ENCODE measurements at regions not wholly inside any gene's neighbourhood (a gene's known extent, or its start where the extent isn't known, plus 50 kb on each side); places are given as distances from the start of the nearest gene placed in this dataset.

DNA sequence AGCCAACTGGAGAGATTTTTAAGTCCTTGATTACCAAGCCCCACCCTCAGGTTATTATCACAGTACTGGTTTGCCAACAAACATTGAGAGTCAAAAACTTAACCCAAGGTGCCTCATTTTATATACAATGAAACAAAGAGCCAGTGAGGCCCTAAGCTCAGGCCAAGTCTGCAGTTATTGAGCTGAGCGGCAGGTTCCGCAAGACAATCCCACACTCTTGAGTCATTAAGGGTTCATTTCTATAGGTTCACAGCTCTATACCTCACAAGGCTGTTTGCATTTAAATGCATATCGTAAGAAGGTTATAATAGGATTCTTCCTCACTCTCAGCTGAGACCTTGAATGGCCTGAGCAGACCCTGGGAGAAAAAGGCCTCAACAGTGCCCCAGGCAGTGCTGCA lies 268.4 kb upstream of the RGPD4 start:
- no peak overlapping the region for H2AFZ ChIP-seq (ENCODE audit: low read depth, low read length)
- no peaks in the 10 kb centered on the region for H3K27me3 ChIP-seq (ENCODE audit: insufficient read depth, low read depth, low read length)
- no peaks in the 10 kb centered on the region for H4K20me1 ChIP-seq (ENCODE audit: insufficient read depth)
- no peak overlapping the region for H3K9ac ChIP-seq (ENCODE audit: low read length)
- H3K9me2 ChIP-seq (ENCODE audit: insufficient read depth, low read length), result no peaks in the 10 kb centered on the region
- no peak overlapping the region for H3K4me3 ChIP-seq (ENCODE audit: low read length)
- H3K36me3 ChIP-seq (ENCODE audit: insufficient read depth, low read length), result no peaks in the 10 kb centered on the region
- no peaks in the 10 kb centered on the region for H3F3A ChIP-seq (ENCODE audit: insufficient read depth, low read length, poor library complexity, severe bottlenecking)
- TF ChIP-seq EP300 (conservative IDR thresholded peaks at IDR 0.05; ENCODE audit: poor library complexity, severe bottlenecking), result no peak
- no peak overlapping the region for H3K27ac ChIP-seq (ENCODE audit: low read length)
- no peaks in the 10 kb centered on the region for H3K79me2 ChIP-seq (replicated peaks; ENCODE audit: insufficient read depth, low read length)
- no peaks in the 10 kb centered on the region for H3K9me3 ChIP-seq (ENCODE audit: low read length)
- H3K4me2 ChIP-seq (ENCODE audit: low read length), result no peak overlapping the region

DNA sequence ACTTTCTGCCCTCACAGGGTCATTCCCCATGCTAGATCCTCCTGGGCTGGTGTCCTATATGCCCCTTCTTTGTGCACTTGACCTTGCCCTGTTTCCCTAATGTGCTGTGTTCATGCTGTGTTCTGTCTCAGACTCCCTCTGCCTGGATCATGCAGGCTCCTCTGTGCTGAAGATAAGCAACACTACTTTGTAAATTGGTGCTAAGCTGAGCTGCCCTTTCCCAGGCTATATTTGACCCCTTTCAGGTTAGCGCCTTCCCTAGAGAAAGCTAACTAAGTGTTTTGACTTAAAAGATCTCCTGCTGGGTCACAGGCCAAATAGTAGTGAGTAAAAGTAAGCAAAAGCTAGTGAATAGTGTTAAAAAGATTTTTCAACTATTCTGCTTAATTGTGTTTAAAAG lies 257.2 kb upstream of the RGPD4 start:
- no peak overlapping the region for H3K4me3 ChIP-seq (ENCODE audit: low read length)
- H3K4me2 ChIP-seq (ENCODE audit: low read length), result no peak overlapping the region
- no peaks in the 10 kb centered on the region for H3K27me3 ChIP-seq (ENCODE audit: insufficient read depth, low read depth, low read length)
- H3K9me3 ChIP-seq (ENCODE audit: low read length), result no peaks in the 10 kb centered on the region
- TF ChIP-seq MXI1 (conservative IDR thresholded peaks at IDR 0.05; ENCODE audit: poor library complexity, severe bottlenecking), result no peak
- no peak for TF ChIP-seq POLR2AphosphoS5 (IDR thresholded peaks at IDR 0.05)
- no peak for TF ChIP-seq SMC3 (conservative IDR thresholded peaks at IDR 0.05; ENCODE audit: poor library complexity)
- TF ChIP-seq EZH2 (IDR thresholded peaks at IDR 0.05; ENCODE audit: borderline replicate concordance, insufficient read depth, low read length, poor library complexity, severe bottlenecking), result no peak
- no peak for TF ChIP-seq TAF1 (IDR thresholded peaks at IDR 0.05; ENCODE audit: low read depth)
- TF ChIP-seq, protein P1, sequence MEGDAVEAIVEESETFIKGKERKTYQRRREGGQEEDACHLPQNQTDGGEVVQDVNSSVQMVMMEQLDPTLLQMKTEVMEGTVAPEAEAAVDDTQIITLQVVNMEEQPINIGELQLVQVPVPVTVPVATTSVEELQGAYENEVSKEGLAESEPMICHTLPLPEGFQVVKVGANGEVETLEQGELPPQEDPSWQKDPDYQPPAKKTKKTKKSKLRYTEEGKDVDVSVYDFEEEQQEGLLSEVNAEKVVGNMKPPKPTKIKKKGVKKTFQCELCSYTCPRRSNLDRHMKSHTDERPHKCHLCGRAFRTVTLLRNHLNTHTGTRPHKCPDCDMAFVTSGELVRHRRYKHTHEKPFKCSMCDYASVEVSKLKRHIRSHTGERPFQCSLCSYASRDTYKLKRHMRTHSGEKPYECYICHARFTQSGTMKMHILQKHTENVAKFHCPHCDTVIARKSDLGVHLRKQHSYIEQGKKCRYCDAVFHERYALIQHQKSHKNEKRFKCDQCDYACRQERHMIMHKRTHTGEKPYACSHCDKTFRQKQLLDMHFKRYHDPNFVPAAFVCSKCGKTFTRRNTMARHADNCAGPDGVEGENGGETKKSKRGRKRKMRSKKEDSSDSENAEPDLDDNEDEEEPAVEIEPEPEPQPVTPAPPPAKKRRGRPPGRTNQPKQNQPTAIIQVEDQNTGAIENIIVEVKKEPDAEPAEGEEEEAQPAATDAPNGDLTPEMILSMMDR (IDR thresholded peaks at IDR 0.05; ENCODE audit: poor library complexity, severe bottlenecking), result no peak
- no peak for TF ChIP-seq EP300 (conservative IDR thresholded peaks at IDR 0.05; ENCODE audit: poor library complexity, severe bottlenecking)
- TF ChIP-seq RAD21 (conservative IDR thresholded peaks at IDR 0.05), result no peak
- TF ChIP-seq, protein P2, sequence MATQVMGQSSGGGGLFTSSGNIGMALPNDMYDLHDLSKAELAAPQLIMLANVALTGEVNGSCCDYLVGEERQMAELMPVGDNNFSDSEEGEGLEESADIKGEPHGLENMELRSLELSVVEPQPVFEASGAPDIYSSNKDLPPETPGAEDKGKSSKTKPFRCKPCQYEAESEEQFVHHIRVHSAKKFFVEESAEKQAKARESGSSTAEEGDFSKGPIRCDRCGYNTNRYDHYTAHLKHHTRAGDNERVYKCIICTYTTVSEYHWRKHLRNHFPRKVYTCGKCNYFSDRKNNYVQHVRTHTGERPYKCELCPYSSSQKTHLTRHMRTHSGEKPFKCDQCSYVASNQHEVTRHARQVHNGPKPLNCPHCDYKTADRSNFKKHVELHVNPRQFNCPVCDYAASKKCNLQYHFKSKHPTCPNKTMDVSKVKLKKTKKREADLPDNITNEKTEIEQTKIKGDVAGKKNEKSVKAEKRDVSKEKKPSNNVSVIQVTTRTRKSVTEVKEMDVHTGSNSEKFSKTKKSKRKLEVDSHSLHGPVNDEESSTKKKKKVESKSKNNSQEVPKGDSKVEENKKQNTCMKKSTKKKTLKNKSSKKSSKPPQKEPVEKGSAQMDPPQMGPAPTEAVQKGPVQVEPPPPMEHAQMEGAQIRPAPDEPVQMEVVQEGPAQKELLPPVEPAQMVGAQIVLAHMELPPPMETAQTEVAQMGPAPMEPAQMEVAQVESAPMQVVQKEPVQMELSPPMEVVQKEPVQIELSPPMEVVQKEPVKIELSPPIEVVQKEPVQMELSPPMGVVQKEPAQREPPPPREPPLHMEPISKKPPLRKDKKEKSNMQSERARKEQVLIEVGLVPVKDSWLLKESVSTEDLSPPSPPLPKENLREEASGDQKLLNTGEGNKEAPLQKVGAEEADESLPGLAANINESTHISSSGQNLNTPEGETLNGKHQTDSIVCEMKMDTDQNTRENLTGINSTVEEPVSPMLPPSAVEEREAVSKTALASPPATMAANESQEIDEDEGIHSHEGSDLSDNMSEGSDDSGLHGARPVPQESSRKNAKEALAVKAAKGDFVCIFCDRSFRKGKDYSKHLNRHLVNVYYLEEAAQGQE (IDR thresholded peaks at IDR 0.05; ENCODE audit: borderline replicate concordance), result no peak
- no peaks in the 10 kb centered on the region for H4K20me1 ChIP-seq (ENCODE audit: insufficient read depth)
- H3K36me3 ChIP-seq (ENCODE audit: insufficient read depth, low read length), result no peaks in the 10 kb centered on the region
- H3F3A ChIP-seq (ENCODE audit: insufficient read depth, low read length, poor library complexity, severe bottlenecking), result no peaks in the 10 kb centered on the region
- H3K9me2 ChIP-seq (ENCODE audit: insufficient read depth, low read length), result no peaks in the 10 kb centered on the region
- no peak overlapping the region for H2AFZ ChIP-seq (ENCODE audit: low read depth, low read length)
- no peak overlapping the region for H3K9ac ChIP-seq (ENCODE audit: low read length)
- H3K27ac ChIP-seq (ENCODE audit: low read length), result no peak overlapping the region
- H3K79me2 ChIP-seq (replicated peaks; ENCODE audit: insufficient read depth, low read length), result no peaks in the 10 kb centered on the region

DNA sequence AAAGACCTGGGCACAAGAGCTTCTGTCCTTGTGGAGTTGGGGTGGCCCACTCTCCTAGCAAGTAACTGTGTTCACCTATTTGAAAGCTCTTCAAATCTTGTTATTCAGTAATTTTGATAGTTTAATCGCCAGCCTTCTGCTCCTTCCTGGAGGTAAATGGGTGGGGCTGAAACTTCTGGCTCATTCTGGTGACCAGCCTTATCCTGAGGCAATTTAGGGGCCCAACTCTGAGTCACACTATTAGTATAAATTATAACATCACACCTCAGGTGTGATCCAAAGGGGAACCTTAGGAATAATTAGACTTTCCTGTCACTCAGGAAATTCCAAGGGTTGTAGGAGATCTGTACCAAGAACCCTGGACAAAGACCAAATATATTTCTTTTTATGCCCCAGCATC lies 255.8 kb upstream of the RGPD4 start:
- Histone ChIP-seq H3K9me2 (ENCODE audit: insufficient read depth, low read length) (no peaks in the 10 kb centered on the region), H3K79me2 (replicated peaks; ENCODE audit: insufficient read depth, low read length) (no peaks in the 10 kb centered on the region), H3K9me3 (ENCODE audit: low read length) (no peaks in the 10 kb centered on the region), H4K20me1 (ENCODE audit: insufficient read depth) (no peaks in the 10 kb centered on the region), H3K27me3 (ENCODE audit: insufficient read depth, low read depth, low read length) (no peaks in the 10 kb centered on the region), H3F3A (ENCODE audit: insufficient read depth, low read length, poor library complexity, severe bottlenecking) (no peaks in the 10 kb centered on the region), H3K4me3 (ENCODE audit: low read length) (no peak overlapping the region), H2AFZ (ENCODE audit: low read depth, low read length) (no peak overlapping the region), H3K36me3 (ENCODE audit: insufficient read depth, low read length) (no peaks in the 10 kb centered on the region), H3K4me2 (ENCODE audit: low read length) (no peak overlapping the region), H3K27ac (ENCODE audit: low read length) (no peak overlapping the region), H3K9ac (ENCODE audit: low read length) (no peak overlapping the region)
- TF ChIP-seq EZH2 (IDR thresholded peaks at IDR 0.05; ENCODE audit: borderline replicate concordance, insufficient read depth, low read length, poor library complexity, severe bottlenecking) (no peak), MXI1 (conservative IDR thresholded peaks at IDR 0.05; ENCODE audit: poor library complexity, severe bottlenecking) (no peak), RAD21 (conservative IDR thresholded peaks at IDR 0.05) (no peak), EP300 (conservative IDR thresholded peaks at IDR 0.05; ENCODE audit: poor library complexity, severe bottlenecking) (no peak), POLR2AphosphoS5 (IDR thresholded peaks at IDR 0.05) (no peak), TAF1 (IDR thresholded peaks at IDR 0.05; ENCODE audit: low read depth) (no peak), SMC3 (conservative IDR thresholded peaks at IDR 0.05; ENCODE audit: poor library complexity) (no peak)
- TF ChIP-seq, protein P1 (IDR thresholded peaks at IDR 0.05; ENCODE audit: poor library complexity, severe bottlenecking), result no peak
- TF ChIP-seq, protein P2 (IDR thresholded peaks at IDR 0.05; ENCODE audit: borderline replicate concordance), result no peak
